Suprapubic skin (tissue), 4 donors: ENCODE measurements at regions not wholly inside any gene's neighbourhood (a gene's known extent, or its start where the extent isn't known, plus 50 kb on each side); places are given as distances from the start of the nearest gene placed in this dataset.

ENCODE experiments used
- DNase-seq, 2 donors: peaks; one replicate each; pipeline ENCODE4 v3.0.0-alpha.2; 2019; ENCODE audit warnings: low spot score in 2 of 2
- H3K27ac ChIP-seq: fragments of 200-600 bp; sonication (generic); one replicate; pipeline ENCODE4 v1.5.1; 2019
- H3K27me3 ChIP-seq: fragments of 200-600 bp; sonication (generic); one replicate; pipeline ENCODE4 v1.5.1; 2019
- H3K36me3 ChIP-seq: fragments of 200-600 bp; sonication (generic); one replicate; pipeline ENCODE4 v1.5.1; 2019
- H3K4me1 ChIP-seq: fragments of 200-600 bp; sonication (generic); one replicate; pipeline ENCODE4 v1.5.1; 2019
- H3K4me3 ChIP-seq: fragments of 200-600 bp; sonication (generic); one replicate; pipeline ENCODE4 v1.5.1; 2019; ENCODE audit warnings: mild to moderate bottlenecking
- H3K9me3 ChIP-seq: fragments of 200-600 bp; sonication (generic); one replicate; pipeline ENCODE4 v1.5.1; 2019
- EP300 ChIP-seq: sonication (generic); formaldehyde crosslinking; IDR thresholded peaks from one replicate; pipeline ENCODE4 v1.6.1; 2017; ENCODE audit warnings: antibody characterized with exemption
- POLR2A ChIP-seq, 2 donors: fragments of 450-650 bp; IDR thresholded peaks; one replicate each; pipeline ENCODE4 v1.6.1; 2017; ENCODE audit warnings: antibody characterized with exemption in 2 of 2, mild to moderate bottlenecking in 2 of 2, moderate library complexity in 2 of 2
- POLR2AphosphoS5 ChIP-seq, 3 donors: sonication (generic); formaldehyde crosslinking; IDR thresholded peaks; one replicate each; pipeline ENCODE4 v1.6.1; 2017; ENCODE audit warnings: antibody characterized with exemption in 3 of 3
- WGBS: methylation state at CpG from one replicate; pipeline ENCODE4 v1.1.5; 2018; 5-methylcytosine and 5-hydroxymethylcytosine counted together
- TF ChIP-seq, protein P1 (sequence below), 2 donors: fragments of 200-600 bp in 1 of 2; fragments of 450-650 bp in 1 of 2; sonication (generic) in 1 of 2; IDR thresholded peaks; one replicate each; pipeline ENCODE4 v1.5.1; 2016 to 2019; ENCODE audit warnings: antibody characterized with exemption in 2 of 2, mild to moderate bottlenecking in 1 of 2, moderate library complexity in 1 of 2

- Histone ChIP-seq H3K27ac (no peak overlapping the region), H3K36me3 (no peaks in the 10 kb centered on the region), H3K9me3 (no peaks in the 10 kb centered on the region), H3K27me3 (no peaks in the 10 kb centered on the region), H3K4me3 (no peak overlapping the region), H3K4me1 (peaks cover 16% of the 10 kb centered on the region)
- 95% methylated on average over 1 of the region's 1 CpG for WGBS
- DNase-seq: no peak
- TF ChIP-seq EP300 (no peak), POLR2A (IDR thresholded peaks at IDR 0.05) (no peak), POLR2AphosphoS5 (IDR thresholded peaks at IDR 0.05) (no peak)
- TF ChIP-seq, protein P1, sequence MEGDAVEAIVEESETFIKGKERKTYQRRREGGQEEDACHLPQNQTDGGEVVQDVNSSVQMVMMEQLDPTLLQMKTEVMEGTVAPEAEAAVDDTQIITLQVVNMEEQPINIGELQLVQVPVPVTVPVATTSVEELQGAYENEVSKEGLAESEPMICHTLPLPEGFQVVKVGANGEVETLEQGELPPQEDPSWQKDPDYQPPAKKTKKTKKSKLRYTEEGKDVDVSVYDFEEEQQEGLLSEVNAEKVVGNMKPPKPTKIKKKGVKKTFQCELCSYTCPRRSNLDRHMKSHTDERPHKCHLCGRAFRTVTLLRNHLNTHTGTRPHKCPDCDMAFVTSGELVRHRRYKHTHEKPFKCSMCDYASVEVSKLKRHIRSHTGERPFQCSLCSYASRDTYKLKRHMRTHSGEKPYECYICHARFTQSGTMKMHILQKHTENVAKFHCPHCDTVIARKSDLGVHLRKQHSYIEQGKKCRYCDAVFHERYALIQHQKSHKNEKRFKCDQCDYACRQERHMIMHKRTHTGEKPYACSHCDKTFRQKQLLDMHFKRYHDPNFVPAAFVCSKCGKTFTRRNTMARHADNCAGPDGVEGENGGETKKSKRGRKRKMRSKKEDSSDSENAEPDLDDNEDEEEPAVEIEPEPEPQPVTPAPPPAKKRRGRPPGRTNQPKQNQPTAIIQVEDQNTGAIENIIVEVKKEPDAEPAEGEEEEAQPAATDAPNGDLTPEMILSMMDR (IDR thresholded peaks at IDR 0.05): no peak
Measured at GRCh38 chr3:70808881-70809280, 496.4 kb upstream of the MDFIC2 start.

DNA sequence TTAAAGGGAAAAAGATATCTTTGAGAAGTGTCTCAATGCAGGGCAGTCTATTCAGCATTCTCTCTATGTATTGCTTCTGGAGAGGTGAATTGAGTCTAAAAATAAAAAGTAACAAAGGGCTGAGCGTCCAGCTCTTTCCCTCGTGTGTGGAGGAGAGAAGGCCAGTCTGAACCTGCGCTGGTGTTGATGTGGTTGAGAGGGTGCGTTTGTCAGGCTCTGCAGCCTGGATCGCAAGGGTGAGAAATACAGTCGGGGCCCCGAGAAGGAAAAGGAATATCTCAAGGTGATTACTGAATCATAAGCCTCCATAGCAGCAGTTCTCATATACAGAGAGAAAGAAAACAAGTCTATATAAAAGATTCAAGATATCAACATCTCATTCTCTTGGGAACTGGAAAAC lies 494.1 kb upstream of the MDFIC2 start:
- 70% methylated on average over 7 of the region's 7 CpGs for WGBS
- DNase-seq: no peak
- Histone ChIP-seq H3K9me3 (no peaks in the 10 kb centered on the region), H3K27ac (no peak overlapping the region), H3K36me3 (no peaks in the 10 kb centered on the region), H3K4me1 (peaks cover 16% of the 10 kb centered on the region), H3K4me3 (no peak overlapping the region), H3K27me3 (no peaks in the 10 kb centered on the region)
- no peak for TF ChIP-seq POLR2AphosphoS5 (IDR thresholded peaks at IDR 0.05)
- no peak for TF ChIP-seq EP300
- TF ChIP-seq, protein P1 (IDR thresholded peaks at IDR 0.05): no peak
- no peak for TF ChIP-seq POLR2A (IDR thresholded peaks at IDR 0.05)

DNA sequence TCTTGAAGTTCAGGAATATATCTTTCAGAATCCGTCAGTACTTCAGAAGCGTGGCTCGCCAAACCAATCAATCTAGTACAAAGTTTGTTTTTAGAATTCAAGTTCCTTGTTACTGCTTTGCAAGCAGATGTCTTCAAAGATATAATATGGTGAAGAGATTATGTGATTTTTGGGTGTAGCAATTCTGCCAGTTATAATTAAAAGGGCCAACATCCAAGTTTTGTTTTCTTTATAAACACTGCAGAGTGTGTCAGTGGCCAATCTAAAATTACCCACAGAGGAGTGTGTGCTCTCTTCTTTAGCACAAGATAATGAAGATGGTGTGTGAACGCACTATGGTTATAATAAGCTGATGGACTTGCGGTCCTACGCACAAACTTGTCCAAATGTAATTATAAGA lies 493.6 kb upstream of the MDFIC2 start:
- no peak for DNase-seq
- H3K9me3 ChIP-seq: no peaks in the 10 kb centered on the region
- WGBS: 78% methylated on average over 6 of the region's 6 CpGs
- TF ChIP-seq, protein P1 (IDR thresholded peaks at IDR 0.05): no peak
- TF ChIP-seq EP300 (no peak), POLR2AphosphoS5 (IDR thresholded peaks at IDR 0.05) (no peak), POLR2A (IDR thresholded peaks at IDR 0.05) (no peak)
- H3K4me1 ChIP-seq: peaks cover 16% of the 10 kb centered on the region
- H3K4me3 ChIP-seq: no peak overlapping the region
- H3K36me3 ChIP-seq: no peaks in the 10 kb centered on the region
- H3K27me3 ChIP-seq: no peaks in the 10 kb centered on the region
- no peak overlapping the region for H3K27ac ChIP-seq

GRCh38 chr3:70805061-70805889 lies 492.8 kb upstream of the MDFIC2 start:
- H3K9me3 ChIP-seq: no peaks in the 10 kb centered on the region
- no peak overlapping the region for H3K27ac ChIP-seq
- no peaks in the 10 kb centered on the region for H3K27me3 ChIP-seq
- 38% methylated on average over 6 of the region's 6 CpGs for WGBS
- no peaks in the 10 kb centered on the region for H3K36me3 ChIP-seq
- DNase-seq: no peak
- peaks cover 16% of the 10 kb centered on the region for H3K4me1 ChIP-seq
- TF ChIP-seq, protein P1 (IDR thresholded peaks at IDR 0.05): no peak
- peak overlapping the region; percentile 14 for H3K4me3 ChIP-seq

DNA sequence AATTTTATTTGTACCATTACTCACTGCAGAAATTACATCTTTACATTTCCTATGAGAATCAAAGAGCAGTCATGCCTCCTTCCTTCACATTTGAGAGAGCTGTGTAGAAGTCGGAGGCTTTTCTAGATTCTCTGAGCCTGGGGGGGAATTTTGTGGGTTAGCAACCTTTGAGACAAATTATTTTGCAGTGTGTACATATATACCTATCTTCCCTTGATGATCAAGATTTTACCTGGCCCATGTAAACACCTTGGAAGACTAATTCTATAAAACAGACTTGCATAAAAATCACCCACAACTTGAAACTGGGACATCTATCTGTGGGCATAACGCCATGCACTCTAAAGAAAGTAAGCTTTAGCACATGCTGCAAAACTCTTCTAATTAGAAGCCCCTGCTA lies 491.5 kb upstream of the MDFIC2 start:
- Histone ChIP-seq H3K9me3 (no peaks in the 10 kb centered on the region), H3K27me3 (no peaks in the 10 kb centered on the region), H3K4me1 (peaks cover 16% of the 10 kb centered on the region), H3K4me3 (no peak overlapping the region), H3K36me3 (no peaks in the 10 kb centered on the region), H3K27ac (no peak overlapping the region)
- DNase-seq: no peak
- WGBS: 90% methylated on average over 2 of the region's 2 CpGs
- no peak for TF ChIP-seq EP300
- no peak for TF ChIP-seq POLR2A (IDR thresholded peaks at IDR 0.05)

GRCh38 chr3:70803319-70803718 lies 490.9 kb upstream of the MDFIC2 start:
- H3K9me3 ChIP-seq: no peaks in the 10 kb centered on the region
- DNase-seq: no peak
- no peaks in the 10 kb centered on the region for H3K36me3 ChIP-seq
- no peaks in the 10 kb centered on the region for H3K27me3 ChIP-seq
- TF ChIP-seq POLR2AphosphoS5 (IDR thresholded peaks at IDR 0.05) (no peak), EP300 (no peak), POLR2A (IDR thresholded peaks at IDR 0.05) (no peak)
- TF ChIP-seq, protein P1 (IDR thresholded peaks at IDR 0.05): no peak
- H3K27ac ChIP-seq: no peak overlapping the region
- WGBS: 83% methylated on average over 2 of the region's 2 CpGs
- H3K4me3 ChIP-seq: no peak overlapping the region
- H3K4me1 ChIP-seq: peaks cover 16% of the 10 kb centered on the region
